ENCODE measurements at regions not wholly inside any gene's neighbourhood (a gene's known extent, or its start where the extent isn't known, plus 50 kb on each side); places are given as distances from the start of the nearest gene placed in this dataset.

DNA sequence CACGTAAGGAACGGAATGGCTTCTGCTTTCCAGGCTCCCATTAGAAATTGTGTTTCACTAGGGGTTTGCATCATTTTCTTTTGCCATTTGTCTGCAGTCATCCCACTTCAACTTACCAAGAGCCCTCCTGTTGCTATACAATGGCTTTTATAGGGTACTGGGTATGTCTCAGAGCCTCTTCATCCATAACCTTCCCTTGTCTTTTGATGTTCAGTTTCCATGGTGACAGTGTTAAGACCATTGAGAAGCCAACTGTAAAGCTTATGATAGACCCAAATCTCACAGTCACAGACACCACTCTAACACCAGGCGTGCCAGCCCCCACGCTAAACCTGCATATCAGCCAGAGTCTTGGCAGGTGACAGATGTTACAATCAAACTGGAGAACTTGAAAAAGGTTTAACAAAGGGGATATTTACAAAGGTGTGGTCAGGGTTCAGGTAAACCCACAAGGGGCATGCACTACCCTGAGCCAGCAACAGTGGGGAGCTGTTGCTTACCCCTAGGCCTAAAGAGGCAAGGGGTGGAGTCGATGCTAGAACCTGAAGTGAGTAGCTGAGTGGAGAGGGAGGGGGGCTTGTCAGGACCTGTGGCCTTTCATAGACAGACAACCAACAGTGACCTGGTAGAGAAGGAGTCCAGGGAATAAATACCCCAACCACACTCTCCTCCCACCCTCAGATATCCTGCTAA is 53.2 kb upstream of the ABLIM1 start:
- intact Hi-C loops (cut with micrococcal nuclease): no loop called here
- CTCF ChIA-PET: no interaction called here
- RAD21 ChIA-PET (ENCODE audit: low non-redundant PET in 1 of 2, low total read pairs in 2 of 2, uncharacterized antibody in 2 of 2, unreplicated experiment in 2 of 2): no interaction called here

More for the DNA sequence above, 53.2 kb upstream of the ABLIM1 start:
- no peak overlapping the region for H2AFZ ChIP-seq (ENCODE audit: low read depth, low read length, poor library complexity, severe bottlenecking)
- POLR2A ChIA-PET: no interaction called here
- BruUV-seq (replicated peaks): no TSS peak
- no peaks in the 10 kb centered on the region for H3K9me2 ChIP-seq (ENCODE audit: insufficient read depth)
- no peaks in the 10 kb centered on the region for H3K79me2 ChIP-seq (ENCODE audit: insufficient read depth, low read length)
- H3K9ac ChIP-seq (ENCODE audit: low read length): no peak overlapping the region
- no peak overlapping the region for H3K4me2 ChIP-seq (ENCODE audit: low read length)
- TF ChIP-seq EZH2 (IDR thresholded peaks at IDR 0.05): no peak
- no peak for TF ChIP-seq TCF7L2 (IDR thresholded peaks at IDR 0.05; ENCODE audit: borderline replicate concordance, extremely low read depth, insufficient read depth, insufficient read length)
- TF ChIP-seq RAD21 (IDR thresholded peaks at IDR 0.05; ENCODE audit: low read depth): no peak
- TF ChIP-seq, protein P1, sequence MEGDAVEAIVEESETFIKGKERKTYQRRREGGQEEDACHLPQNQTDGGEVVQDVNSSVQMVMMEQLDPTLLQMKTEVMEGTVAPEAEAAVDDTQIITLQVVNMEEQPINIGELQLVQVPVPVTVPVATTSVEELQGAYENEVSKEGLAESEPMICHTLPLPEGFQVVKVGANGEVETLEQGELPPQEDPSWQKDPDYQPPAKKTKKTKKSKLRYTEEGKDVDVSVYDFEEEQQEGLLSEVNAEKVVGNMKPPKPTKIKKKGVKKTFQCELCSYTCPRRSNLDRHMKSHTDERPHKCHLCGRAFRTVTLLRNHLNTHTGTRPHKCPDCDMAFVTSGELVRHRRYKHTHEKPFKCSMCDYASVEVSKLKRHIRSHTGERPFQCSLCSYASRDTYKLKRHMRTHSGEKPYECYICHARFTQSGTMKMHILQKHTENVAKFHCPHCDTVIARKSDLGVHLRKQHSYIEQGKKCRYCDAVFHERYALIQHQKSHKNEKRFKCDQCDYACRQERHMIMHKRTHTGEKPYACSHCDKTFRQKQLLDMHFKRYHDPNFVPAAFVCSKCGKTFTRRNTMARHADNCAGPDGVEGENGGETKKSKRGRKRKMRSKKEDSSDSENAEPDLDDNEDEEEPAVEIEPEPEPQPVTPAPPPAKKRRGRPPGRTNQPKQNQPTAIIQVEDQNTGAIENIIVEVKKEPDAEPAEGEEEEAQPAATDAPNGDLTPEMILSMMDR (IDR thresholded peaks at IDR 0.05 in 2 of 3, conservative IDR thresholded peaks at IDR 0.05 in 1 of 3; ENCODE audit: borderline replicate concordance in 1 of 3, insufficient read depth in 1 of 3, low read depth in 2 of 3, low read length in 2 of 3): no peak
- no peak for TF ChIP-seq JUND (IDR thresholded peaks at IDR 0.05)
- TF ChIP-seq, protein P2, sequence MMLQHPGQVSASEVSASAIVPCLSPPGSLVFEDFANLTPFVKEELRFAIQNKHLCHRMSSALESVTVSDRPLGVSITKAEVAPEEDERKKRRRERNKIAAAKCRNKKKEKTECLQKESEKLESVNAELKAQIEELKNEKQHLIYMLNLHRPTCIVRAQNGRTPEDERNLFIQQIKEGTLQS (IDR thresholded peaks at IDR 0.05): no peak
- no peak for TF ChIP-seq YY1 (IDR thresholded peaks at IDR 0.05; ENCODE audit: extremely low read depth, insufficient replicate concordance, low read depth, low read length)
- H3K4me3 ChIP-seq (replicated peaks in 1 of 2; ENCODE audit: low read depth in 1 of 2, low read length in 2 of 2): no peak overlapping the region
- H3K9me3 ChIP-seq (ENCODE audit: control insufficient read depth in 1 of 2, insufficient read depth in 1 of 2, low read depth in 1 of 2, low read length in 2 of 2): no peaks in the 10 kb centered on the region
- H4K20me1 ChIP-seq (ENCODE audit: insufficient read depth): no peaks in the 10 kb centered on the region
- peaks cover 29 to 35% of the 10 kb centered on the region in 2 experiments for H3K4me1 ChIP-seq (ENCODE audit: control insufficient read depth in 1 of 2, insufficient read depth in 2 of 2, low read length in 2 of 2)
- no peaks in the 10 kb centered on the region for H3K27me3 ChIP-seq (ENCODE audit: insufficient read depth, low read length)
- no peak overlapping the region for H3K27ac ChIP-seq (ENCODE audit: low read depth, low read length)
- ATAC-seq: no peak
- H3K36me3 ChIP-seq (ENCODE audit: control insufficient read depth in 1 of 2, insufficient read depth in 2 of 2, low read length in 2 of 2): no peaks in the 10 kb centered on the region
- no peak for DNase-seq (ENCODE audit: low read depth, low spot score)
